Endothelial cell of umbilical vein (primary cell): ENCODE measurements at regions not wholly inside any gene's neighbourhood (a gene's known extent, or its start where the extent isn't known, plus 50 kb on each side); places are given as distances from the start of the nearest gene placed in this dataset.

Experiments used
- CTCF ChIP-seq, 2 donors: IDR thresholded peaks; 1 replicate in 1 of 2; 2 replicates in 1 of 2; pipeline ENCODE4 v1.5.1; 2011; ENCODE audit warnings: low read length in 2 of 2, mild to moderate bottlenecking in 2 of 2, moderate library complexity in 2 of 2, control low read depth in 1 of 2, inconsistent platforms in 1 of 2, low read depth in 1 of 2; ENCODE audit not compliant: insufficient read depth in 1 of 2; ENCODE audit errors: extremely low read depth in 1 of 2
- EZH2 ChIP-seq: IDR thresholded peaks from 2 replicates; pipeline ENCODE4 v1.6.1; 2012; ENCODE audit warnings: borderline replicate concordance, low read depth, mild to moderate bottlenecking, moderate library complexity, low read length, inconsistent platforms; ENCODE audit not compliant: severe bottlenecking
- FOS ChIP-seq: IDR thresholded peaks from 2 replicates; pipeline ENCODE4 v1.6.1; 2011; ENCODE audit warnings: mild to moderate bottlenecking, low read length, moderate library complexity, borderline replicate concordance; ENCODE audit not compliant: insufficient read depth
- GATA2 ChIP-seq: IDR thresholded peaks from 2 replicates; pipeline ENCODE4 v1.7.0; 2011; ENCODE audit warnings: low read depth, mild to moderate bottlenecking, moderate library complexity, mixed read lengths, low read length; ENCODE audit not compliant: insufficient read length, insufficient read depth
- JUN ChIP-seq: IDR thresholded peaks from 2 replicates; pipeline ENCODE4 v1.6.1; 2011; ENCODE audit warnings: borderline replicate concordance, low read depth; ENCODE audit not compliant: insufficient read length, insufficient read depth
- MAX ChIP-seq: IDR thresholded peaks from 2 replicates; pipeline ENCODE4 v1.6.1; 2011; ENCODE audit not compliant: insufficient read depth, insufficient read length
- MYC ChIP-seq: IDR thresholded peaks from one replicate; pipeline ENCODE4 v1.6.1; 2011; ENCODE audit warnings: mild to moderate bottlenecking, low read depth, low read length
- POLR2A ChIP-seq: IDR thresholded peaks from 2 replicates; pipeline ENCODE4 v1.6.1; 2012; ENCODE audit warnings: low read depth, mild to moderate bottlenecking, control low read depth, low read length
- POLR2AphosphoS5 ChIP-seq: IDR thresholded peaks from 2 replicates; pipeline ENCODE4 v1.6.1; 2012; ENCODE audit warnings: low read depth, mild to moderate bottlenecking, control low read depth, low read length, moderate library complexity; ENCODE audit not compliant: insufficient read depth

GRCh38 chr4:181484396-181484795 lies 758.8 kb upstream of the TENM3 start:
- TF ChIP-seq CTCF (IDR thresholded peaks at IDR 0.05; ENCODE audit: extremely low read depth in 1 of 2, insufficient read depth in 1 of 2, low read depth in 1 of 2, low read length in 2 of 2) (no peak), EZH2 (no peak), POLR2A (no peak), POLR2AphosphoS5 (no peak), JUN (no peak), GATA2 (no peak), MAX (no peak), FOS (no peak), MYC (no peak)
